CD4-positive, alpha-beta T cell treated with Interleukin-2 at 100 ng/mL for 4 hours (primary cell): ENCODE measurements at regions not wholly inside any gene's neighbourhood (a gene's known extent, or its start where the extent isn't known, plus 50 kb on each side); places are given as distances from the start of the nearest gene placed in this dataset.

Experiments used
- DNase-seq: peaks from one replicate; pipeline ENCODE4 v3.0.0-alpha.2; 2020; ENCODE audit warnings: low spot score

- DNase-seq, result no peak
Measured at GRCh38 chr13:78777976-78778375, 119.0 kb upstream of the OBI1 start.

DNA sequence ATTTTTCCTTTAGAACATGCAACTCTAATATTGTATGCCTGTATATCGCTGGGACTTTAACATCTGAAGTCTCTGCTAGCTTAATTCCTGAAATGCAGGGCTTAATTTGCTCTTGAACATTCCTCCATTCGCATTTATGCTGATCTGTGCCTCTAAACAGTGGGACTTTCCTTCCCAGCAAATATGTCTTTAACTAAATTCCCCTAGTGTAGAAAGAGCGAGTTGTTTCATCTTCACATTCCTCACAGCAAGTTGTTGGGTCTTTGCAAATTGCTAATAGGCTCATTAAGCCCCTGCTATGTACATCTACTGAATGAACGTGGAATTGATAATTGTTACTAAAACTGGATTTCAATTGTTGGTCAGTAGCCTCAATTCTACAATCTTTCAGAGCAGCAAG is 118.4 kb upstream of the OBI1 start:
- DNase-seq, result no peak

GRCh38 chr13:78772933-78773332 is 114.0 kb upstream of the OBI1 start:
- DNase-seq, result no peak

GRCh38 chr13:78770601-78771000 is 111.6 kb upstream of the OBI1 start:
- DNase-seq, result no peak

GRCh38 chr13:78768950-78769349 is 110.0 kb upstream of the OBI1 start:
- DNase-seq, result no peak

GRCh38 chr13:78764665-78765064 is 105.7 kb upstream of the OBI1 start:
- no peak for DNase-seq

- no peak for DNase-seq
Measured at GRCh38 chr13:78762825-78763224, 103.9 kb upstream of the OBI1 start.

GRCh38 chr13:78759704-78760103 is 100.7 kb upstream of the OBI1 start:
- no peak for DNase-seq

DNA sequence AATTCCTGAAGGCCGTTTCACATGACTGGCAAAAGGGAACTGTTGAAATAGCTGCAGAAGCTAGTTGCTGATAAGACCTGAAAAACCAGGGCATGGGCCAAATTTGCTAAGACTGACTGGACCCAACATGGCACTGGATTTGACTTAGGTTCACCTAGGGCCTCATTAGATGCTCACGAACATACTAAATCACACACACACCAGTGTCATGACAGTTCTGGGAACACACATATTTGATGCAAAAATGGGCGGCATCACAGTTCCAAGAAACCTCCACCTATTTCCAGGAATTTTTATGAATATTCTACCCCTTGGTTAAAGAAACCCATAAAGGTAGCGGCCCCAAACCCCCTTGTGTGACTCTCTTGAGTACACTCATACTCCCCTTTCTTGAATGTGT is 99.6 kb upstream of the OBI1 start:
- DNase-seq, result no peak

DNA sequence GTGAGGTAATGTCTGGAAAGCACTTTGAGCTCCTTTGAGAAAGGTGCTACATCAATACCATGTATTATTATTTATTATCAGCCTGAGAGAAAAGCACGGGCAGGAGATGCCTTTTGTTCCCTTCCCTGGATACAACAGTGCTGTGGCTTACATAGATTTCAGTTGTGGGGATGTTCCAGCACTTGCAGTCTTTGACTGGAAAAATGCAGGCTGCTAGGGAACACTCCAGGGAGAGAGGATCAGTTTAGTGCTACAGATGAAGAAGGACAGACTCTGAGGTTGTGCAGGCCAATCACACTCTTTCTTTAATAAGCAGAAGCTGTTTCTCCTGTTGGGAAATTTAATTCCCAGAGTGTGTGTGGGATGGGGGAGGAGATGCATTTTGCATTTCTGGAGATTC is 94.5 kb upstream of the OBI1 start:
- no peak for DNase-seq

GRCh38 chr13:78750735-78751134 is 91.8 kb upstream of the OBI1 start:
- DNase-seq, result no peak

DNA sequence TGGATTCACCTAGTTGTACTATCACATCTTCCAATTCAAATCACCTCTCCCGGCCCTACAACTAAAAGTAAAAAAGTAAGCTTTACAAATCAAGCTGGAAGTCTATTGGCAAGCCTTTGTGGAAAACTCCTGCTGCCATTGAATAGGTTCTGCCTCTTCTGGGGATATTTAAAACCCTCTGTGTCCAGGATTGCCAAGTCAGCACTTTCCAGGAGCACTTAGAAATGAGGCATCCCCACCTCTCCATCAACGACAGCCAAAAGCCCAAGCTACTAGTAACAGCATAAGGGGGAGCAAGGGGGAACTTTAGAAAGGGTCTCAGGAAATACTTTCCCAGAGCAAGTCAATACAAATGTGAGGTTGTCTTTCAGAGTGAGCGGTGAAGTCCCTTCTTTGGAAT is 85.0 kb upstream of the OBI1 start:
- DNase-seq, result no peak

DNA sequence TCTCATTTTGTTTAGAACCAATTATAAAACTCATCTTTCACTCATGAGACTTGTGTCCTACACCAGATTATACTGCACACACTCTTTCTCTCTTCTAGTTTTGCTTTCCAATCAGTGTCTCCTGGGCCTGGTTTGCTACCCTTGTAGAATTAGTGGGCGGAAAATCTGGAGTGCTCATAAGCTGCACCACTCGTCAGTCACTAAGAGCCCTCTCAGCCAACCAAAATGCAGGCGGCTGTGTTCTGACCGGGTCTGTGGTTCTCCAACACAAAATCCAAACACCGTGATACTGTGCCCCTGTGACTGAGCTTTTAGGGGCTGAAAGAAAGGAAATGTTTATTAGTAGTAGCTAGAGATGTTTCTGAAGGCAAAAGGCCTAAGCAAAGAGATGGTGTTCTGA is 83.7 kb upstream of the OBI1 start:
- no peak for DNase-seq

- no peak for DNase-seq
Measured at GRCh38 chr13:78736142-78736541, 77.2 kb upstream of the OBI1 start.

DNA sequence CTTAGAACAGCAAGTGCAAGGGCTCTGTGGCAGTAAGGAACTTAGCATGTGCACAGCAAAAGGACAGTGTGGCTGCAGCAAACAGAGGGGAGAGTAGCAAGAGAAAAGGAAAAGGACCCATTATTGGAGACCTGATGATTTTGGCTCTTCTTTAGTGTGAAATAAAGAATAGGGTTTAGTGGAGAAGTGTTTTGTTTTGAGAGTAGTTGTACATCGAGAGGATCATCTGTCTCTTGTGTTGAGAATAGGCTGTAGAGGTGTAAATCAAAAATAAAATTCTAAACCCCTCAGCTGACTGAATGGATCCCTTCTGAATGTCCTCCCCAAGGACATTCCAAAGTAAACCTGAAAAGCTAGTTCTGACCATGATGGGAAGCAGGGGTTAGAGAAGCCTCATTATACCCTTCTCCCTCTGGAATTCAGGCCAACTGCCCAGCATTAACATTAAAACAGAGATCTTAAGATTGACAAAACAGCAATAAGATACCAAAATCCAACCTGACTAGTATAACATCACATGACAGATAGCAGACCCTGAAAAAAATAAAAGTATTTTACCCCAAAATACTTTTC is 73.6 kb upstream of the OBI1 start:
- no peak for DNase-seq

DNA sequence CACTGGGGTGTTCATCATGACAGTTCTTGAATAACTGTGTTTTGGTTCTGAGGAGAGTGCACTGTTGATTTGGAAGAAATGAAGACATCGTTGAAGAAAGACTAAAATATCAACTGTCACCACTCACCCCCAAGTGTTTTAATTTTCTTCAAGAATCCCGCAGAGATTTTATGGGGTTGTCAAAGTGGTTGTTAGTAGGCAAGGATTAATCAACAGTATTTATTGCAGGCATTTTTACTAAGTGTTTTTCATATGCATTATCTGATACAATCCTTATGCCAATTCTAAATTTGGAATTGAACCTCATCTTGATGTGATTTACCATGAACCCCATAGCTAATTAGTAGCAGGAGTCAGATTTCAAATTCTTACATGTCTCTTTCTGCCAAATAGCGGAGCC is 63.7 kb upstream of the OBI1 start:
- no peak for DNase-seq

DNA sequence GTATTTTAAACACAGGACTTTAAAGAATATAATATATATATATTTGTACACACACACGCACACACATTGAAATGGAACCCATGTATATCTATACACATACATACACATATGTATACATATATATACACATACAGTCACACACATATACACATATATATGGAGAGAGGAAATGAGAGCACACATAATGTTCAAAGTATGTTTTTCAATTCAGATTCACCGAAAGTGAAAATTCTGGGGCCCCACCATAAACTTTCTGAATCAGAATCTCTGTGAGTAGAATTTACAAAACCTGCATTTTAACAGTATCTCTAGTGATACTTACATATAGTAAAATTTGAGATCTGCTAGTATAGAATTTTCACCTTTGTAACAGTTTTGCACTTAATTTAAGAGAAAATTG is 60.4 kb upstream of the OBI1 start:
- DNase-seq, result no peak

GRCh38 chr13:78714717-78715116 is 55.8 kb upstream of the OBI1 start:
- no peak for DNase-seq

DNA sequence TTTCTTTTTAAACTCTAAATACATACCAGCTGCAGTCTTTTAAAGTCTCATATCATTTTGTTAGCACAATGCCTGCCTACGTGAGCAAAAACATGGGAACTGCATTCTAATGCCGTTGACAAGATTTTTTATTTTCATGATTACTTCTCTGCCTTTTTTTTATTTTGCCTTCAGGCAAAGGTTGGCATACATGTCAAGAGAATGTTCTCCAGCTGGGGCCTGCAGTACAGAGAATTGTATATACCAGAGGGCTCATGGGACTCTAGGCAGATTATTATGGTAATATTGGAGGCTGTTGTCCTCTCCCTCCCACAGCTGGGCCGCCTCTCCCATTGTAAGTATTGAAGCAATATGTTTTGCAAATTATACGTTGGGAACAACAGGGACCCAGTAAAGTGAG is 53.9 kb upstream of the OBI1 start:
- DNase-seq, result no peak

DNA sequence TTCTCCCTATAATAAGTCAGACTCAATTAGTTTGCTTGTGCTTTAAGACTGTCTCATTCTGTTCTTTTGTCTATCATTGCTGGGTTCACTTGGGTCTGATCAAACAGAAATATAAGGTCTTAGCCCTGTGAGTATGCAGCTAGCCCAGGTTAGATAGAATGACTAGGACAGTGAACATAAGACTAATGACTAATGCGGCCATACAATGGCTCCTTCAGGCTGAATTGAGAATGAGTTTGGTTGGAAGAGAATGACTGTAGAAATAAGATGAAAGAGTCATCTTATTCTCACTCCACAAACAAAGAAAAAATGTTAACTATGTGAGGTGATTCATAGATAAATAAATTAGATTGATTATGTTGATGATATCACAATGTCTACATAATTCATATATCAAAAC is 50.1 kb upstream of the OBI1 start:
- no peak for DNase-seq
